ENCODE measurements at regions not wholly inside any gene's neighbourhood (a gene's known extent, or its start where the extent isn't known, plus 50 kb on each side); places are given as distances from the start of the nearest gene placed in this dataset.

DNA sequence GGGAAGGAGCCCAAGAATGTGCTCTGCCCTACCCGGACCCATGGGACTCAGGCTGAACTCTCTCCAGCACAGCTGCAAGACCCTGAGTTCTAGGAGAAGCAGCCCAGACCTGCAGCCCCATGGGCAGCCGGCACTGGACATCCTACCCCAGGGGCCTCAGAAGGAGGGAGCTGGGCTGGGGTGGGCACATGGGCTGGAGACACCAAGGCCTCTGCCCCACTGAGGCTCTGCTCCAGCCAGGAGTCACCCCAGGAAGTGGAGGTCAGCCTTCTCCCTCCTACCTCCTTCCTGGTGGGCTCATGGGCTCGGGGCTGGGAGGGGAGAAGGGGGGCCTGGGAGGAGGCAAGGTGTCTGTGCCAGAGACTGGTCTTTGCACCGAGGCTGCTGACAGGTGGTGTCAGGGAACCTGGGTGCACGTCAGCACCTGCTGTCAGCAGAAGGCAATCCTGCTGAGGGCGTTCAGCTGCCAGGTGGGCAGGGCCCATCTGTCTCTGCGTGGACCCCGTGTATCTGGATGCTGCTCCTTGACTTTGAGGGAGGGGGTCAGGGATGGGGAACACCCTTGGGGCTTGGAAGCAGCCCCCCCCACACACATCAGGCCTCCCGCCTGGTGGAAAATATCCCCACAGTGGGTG is 95.2 kb downstream of the PDGFA start:
- ChIA-PET SMC1A (ENCODE audit: uncharacterized antibody, unreplicated experiment) (no interaction called here), RAD21 (ENCODE audit: unreplicated experiment) (no interaction called here), CTCF (no interaction called here), POLR2A (no interaction called here)
- H2AFZ ChIP-seq (ENCODE audit: control insufficient read depth, low read depth, low read length), result no peak overlapping the region
- no peak overlapping the region for H3K27ac ChIP-seq (ENCODE audit: control insufficient read depth, insufficient read depth)
- no peak overlapping the region for H3K4me2 ChIP-seq (ENCODE audit: control insufficient read depth, insufficient read depth)
- no peaks in the 10 kb centered on the region for H4K20me1 ChIP-seq (ENCODE audit: control insufficient read depth, insufficient read depth)
- H3K27me3 ChIP-seq (replicated peaks in 1 of 2; ENCODE audit: control insufficient read depth in 2 of 2, insufficient read depth in 2 of 2, low read length in 1 of 2), result no peaks in the 10 kb centered on the region
- intact Hi-C loops (cut with micrococcal nuclease; ENCODE audit: unreplicated experiment) (no loop called here), in situ Hi-C loops (cut with MboI) (no loop called here)
- H3K4me1 ChIP-seq (ENCODE audit: control insufficient read depth, insufficient read depth, low read length), result no peaks in the 10 kb centered on the region
- TF ChIP-seq SMARCA5 (IDR thresholded peaks at IDR 0.05) (no peak), ZNF274 (IDR thresholded peaks at IDR 0.05; ENCODE audit: insufficient read depth, insufficient read length) (no peak), STAT3 (IDR thresholded peaks at IDR 0.05; ENCODE audit: low read depth, low read length) (no peak)
- DNase-seq (ENCODE audit: low read depth, low spot score) (no peak), ATAC-seq (no peak), FAIRE-seq (no peak)
- no peak overlapping the region for H3K9ac ChIP-seq (ENCODE audit: control insufficient read depth, insufficient read depth, low read length)
- WGBS (ENCODE audit: insufficient coverage, insufficient replicate concordance, low lambda C conversion rate, missing lambda C conversion rate), result 35% methylated on average over 8 of the region's 9 CpGs
- no peaks in the 10 kb centered on the region for H3K79me2 ChIP-seq (ENCODE audit: control insufficient read depth, insufficient read depth, low read length)
- no peak overlapping the region for H3K4me3 ChIP-seq
- no TSS peak for BruUV-seq (replicated peaks)
- H3K9me3 ChIP-seq (replicated peaks; ENCODE audit: control insufficient read depth, insufficient read depth, low read length), result no peaks in the 10 kb centered on the region; the same call in 2 of the 3 replicates
- H3K36me3 ChIP-seq (ENCODE audit: control insufficient read depth in 2 of 2, insufficient read depth in 2 of 2, low read length in 1 of 2), result no peaks in the 10 kb centered on the region

DNA sequence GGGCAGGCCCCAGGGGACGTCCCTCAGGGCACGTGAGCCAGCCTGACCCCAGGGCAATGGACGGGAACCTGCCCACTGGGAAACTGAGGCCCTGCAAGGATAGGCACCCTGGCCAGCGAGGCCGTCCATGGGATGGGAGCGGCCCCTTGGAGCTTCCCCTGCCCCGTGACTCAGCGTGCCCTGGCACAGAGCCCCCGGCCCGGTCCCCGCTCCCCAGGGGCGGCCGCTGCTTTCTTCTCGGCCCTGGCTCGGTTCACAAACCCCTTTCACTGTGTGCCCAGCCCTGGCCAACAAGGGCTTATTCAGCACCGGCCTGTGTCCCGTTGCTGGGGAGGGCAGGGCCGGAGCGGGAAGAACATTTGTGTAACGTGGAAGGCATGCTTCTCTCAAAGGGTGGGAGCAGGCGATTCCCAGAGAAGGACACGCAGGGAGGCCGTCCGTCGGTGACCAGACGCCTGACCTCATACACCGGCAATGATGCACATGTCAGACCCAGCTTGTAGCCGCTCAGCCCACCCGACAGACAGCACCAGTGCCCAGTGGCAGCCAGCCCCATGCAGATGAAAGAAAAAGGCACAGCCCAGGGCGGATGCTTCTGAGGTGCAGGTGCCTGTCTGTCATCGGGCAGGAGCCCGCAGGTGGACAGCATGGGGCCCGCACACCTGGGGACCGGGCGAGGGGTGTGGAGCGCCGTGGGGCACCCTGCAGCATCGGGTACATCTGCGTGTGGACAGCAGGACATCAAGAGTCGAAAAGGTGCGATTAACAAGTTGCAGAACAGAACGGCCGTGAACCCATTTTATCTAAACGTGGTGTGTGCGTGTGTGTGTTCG is 94.5 kb downstream of the PDGFA start:
- Histone ChIP-seq H3K36me3 (ENCODE audit: control insufficient read depth in 2 of 2, insufficient read depth in 2 of 2, low read length in 1 of 2) (no peaks in the 10 kb centered on the region), H3K9me3 (replicated peaks; ENCODE audit: control insufficient read depth, insufficient read depth, low read length) (no peaks in the 10 kb centered on the region; the same call in 2 of the 3 replicates), H2AFZ (ENCODE audit: control insufficient read depth, low read depth, low read length) (no peak overlapping the region), H3K79me2 (ENCODE audit: control insufficient read depth, insufficient read depth, low read length) (no peaks in the 10 kb centered on the region), H3K27me3 (replicated peaks in 1 of 2; ENCODE audit: control insufficient read depth in 2 of 2, insufficient read depth in 2 of 2, low read length in 1 of 2) (no peaks in the 10 kb centered on the region), H3K27ac (ENCODE audit: control insufficient read depth, insufficient read depth) (no peak overlapping the region), H3K4me2 (ENCODE audit: control insufficient read depth, insufficient read depth) (no peak overlapping the region), H3K9ac (ENCODE audit: control insufficient read depth, insufficient read depth, low read length) (no peak overlapping the region), H4K20me1 (ENCODE audit: control insufficient read depth, insufficient read depth) (no peaks in the 10 kb centered on the region), H3K4me1 (ENCODE audit: control insufficient read depth, insufficient read depth, low read length) (no peaks in the 10 kb centered on the region), H3K4me3 (no peak overlapping the region)
- intact Hi-C loops (cut with micrococcal nuclease; ENCODE audit: unreplicated experiment) (no loop called here), in situ Hi-C loops (cut with MboI) (no loop called here)
- WGBS (ENCODE audit: insufficient coverage, insufficient replicate concordance, low lambda C conversion rate, missing lambda C conversion rate), result 57% methylated on average over 44 of the region's 46 CpGs
- DNase-seq (ENCODE audit: low read depth, low spot score), result no peak
- ChIA-PET CTCF (no interaction called here), SMC1A (ENCODE audit: uncharacterized antibody, unreplicated experiment) (no interaction called here), RAD21 (ENCODE audit: unreplicated experiment) (no interaction called here), POLR2A (no interaction called here)
- no peak for TF ChIP-seq KDM1A (IDR thresholded peaks at IDR 0.05; ENCODE audit: borderline replicate concordance)
- TF ChIP-seq POU2F2 (IDR thresholded peaks at IDR 0.05; ENCODE audit: borderline replicate concordance, low read depth, low read length), result no peak
- TF ChIP-seq ATF2 (IDR thresholded peaks at IDR 0.05; ENCODE audit: low read length), result no peak
- no TSS peak for BruUV-seq (replicated peaks)
- FAIRE-seq, result no peak
- ATAC-seq, result no peak

All from GM12878 (cell line).